OCI-LY1 (cell line): ENCODE measurements at regions not wholly inside any gene's neighbourhood (a gene's known extent, or its start where the extent isn't known, plus 50 kb on each side); places are given as distances from the start of the nearest gene placed in this dataset.

ENCODE experiments used
- EZH2 ChIP-seq: fragments of 200-600 bp; sonication (generic), shearing (Covaris generic); IDR thresholded peaks from 2 replicates; pipeline ENCODE4 v1.8.0; 2017; ENCODE audit warnings: borderline replicate concordance, mixed run types, mild to moderate bottlenecking, antibody characterized with exemption, low read length, moderate library complexity, mixed read lengths
- TF ChIP-seq, protein P1 (sequence below): fragments of 200-600 bp; sonication (generic), shearing (Covaris generic); IDR thresholded peaks from 2 replicates; pipeline ENCODE4 v1.5.1; 2017; ENCODE audit warnings: mild to moderate bottlenecking, antibody characterized with exemption, low read length, moderate library complexity, mixed read lengths

DNA sequence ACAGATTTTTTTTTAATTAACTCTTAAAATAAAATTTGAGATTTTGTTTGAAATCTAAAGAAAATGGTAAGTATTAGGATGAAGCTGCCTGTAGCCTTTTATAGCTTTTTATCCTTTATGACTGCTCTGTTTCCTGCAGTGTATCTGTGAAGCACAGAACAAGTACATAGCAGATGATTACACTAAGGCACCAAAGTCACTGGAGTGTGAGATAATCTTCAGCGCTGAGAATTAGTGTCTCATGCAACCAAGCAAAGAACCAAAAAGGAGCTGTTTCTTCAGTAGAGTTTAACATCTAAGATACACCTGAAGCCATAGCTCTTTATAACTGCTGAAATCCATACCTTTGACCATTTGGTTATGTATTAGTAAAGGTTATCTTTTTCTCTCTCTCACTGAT is 1989.8 kb upstream of the PCDH10 start:
- TF ChIP-seq EZH2, result no peak
- TF ChIP-seq, protein P1, sequence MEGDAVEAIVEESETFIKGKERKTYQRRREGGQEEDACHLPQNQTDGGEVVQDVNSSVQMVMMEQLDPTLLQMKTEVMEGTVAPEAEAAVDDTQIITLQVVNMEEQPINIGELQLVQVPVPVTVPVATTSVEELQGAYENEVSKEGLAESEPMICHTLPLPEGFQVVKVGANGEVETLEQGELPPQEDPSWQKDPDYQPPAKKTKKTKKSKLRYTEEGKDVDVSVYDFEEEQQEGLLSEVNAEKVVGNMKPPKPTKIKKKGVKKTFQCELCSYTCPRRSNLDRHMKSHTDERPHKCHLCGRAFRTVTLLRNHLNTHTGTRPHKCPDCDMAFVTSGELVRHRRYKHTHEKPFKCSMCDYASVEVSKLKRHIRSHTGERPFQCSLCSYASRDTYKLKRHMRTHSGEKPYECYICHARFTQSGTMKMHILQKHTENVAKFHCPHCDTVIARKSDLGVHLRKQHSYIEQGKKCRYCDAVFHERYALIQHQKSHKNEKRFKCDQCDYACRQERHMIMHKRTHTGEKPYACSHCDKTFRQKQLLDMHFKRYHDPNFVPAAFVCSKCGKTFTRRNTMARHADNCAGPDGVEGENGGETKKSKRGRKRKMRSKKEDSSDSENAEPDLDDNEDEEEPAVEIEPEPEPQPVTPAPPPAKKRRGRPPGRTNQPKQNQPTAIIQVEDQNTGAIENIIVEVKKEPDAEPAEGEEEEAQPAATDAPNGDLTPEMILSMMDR, result no peak
